Mammary epithelial cell (primary cell): ENCODE measurements at regions not wholly inside any gene's neighbourhood (a gene's known extent, or its start where the extent isn't known, plus 50 kb on each side); places are given as distances from the start of the nearest gene placed in this dataset.

ENCODE experiments used
- EZH2 ChIP-seq: IDR thresholded peaks from 2 replicates; pipeline ENCODE4 v1.6.1; 2012; ENCODE audit warnings: low read length, inconsistent platforms, borderline replicate concordance
- TF ChIP-seq, protein P1 (sequence below), 2 donors: IDR thresholded peaks in 1 of 2; conservative IDR thresholded peaks in 1 of 2; 2 replicates each; pipeline ENCODE4 v1.5.1; 2011 to 2012; ENCODE audit warnings: inconsistent platforms in 2 of 2, low read length in 2 of 2, mild to moderate bottlenecking in 2 of 2, control low read depth in 1 of 2, low read depth in 1 of 2; ENCODE audit not compliant: insufficient read depth in 1 of 2; ENCODE audit errors: extremely low read depth in 1 of 2

DNA sequence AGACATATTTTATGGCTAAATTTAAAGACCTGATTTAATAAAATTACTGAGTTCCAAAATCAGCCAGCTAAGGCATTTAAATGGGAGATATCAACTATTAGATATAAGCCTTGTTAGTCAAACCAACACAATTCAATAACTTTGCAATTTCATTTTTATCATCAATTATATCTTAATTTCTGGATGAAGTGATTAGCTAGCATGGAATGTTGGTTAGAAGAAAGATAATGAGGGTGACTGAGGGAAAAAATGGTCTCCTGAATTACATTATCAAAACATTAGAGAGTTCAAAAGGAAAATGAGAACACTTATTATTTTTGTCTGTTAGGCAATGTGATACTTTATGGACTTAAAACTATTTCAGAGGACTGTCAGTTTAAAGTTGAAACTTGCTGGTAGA is 525.7 kb downstream of the CDH11 start:
- TF ChIP-seq, protein P1, sequence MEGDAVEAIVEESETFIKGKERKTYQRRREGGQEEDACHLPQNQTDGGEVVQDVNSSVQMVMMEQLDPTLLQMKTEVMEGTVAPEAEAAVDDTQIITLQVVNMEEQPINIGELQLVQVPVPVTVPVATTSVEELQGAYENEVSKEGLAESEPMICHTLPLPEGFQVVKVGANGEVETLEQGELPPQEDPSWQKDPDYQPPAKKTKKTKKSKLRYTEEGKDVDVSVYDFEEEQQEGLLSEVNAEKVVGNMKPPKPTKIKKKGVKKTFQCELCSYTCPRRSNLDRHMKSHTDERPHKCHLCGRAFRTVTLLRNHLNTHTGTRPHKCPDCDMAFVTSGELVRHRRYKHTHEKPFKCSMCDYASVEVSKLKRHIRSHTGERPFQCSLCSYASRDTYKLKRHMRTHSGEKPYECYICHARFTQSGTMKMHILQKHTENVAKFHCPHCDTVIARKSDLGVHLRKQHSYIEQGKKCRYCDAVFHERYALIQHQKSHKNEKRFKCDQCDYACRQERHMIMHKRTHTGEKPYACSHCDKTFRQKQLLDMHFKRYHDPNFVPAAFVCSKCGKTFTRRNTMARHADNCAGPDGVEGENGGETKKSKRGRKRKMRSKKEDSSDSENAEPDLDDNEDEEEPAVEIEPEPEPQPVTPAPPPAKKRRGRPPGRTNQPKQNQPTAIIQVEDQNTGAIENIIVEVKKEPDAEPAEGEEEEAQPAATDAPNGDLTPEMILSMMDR (conservative IDR thresholded peaks at IDR 0.05 in 1 of 2, IDR thresholded peaks at IDR 0.05 in 1 of 2; ENCODE audit: extremely low read depth in 1 of 2, insufficient read depth in 1 of 2, low read depth in 1 of 2, low read length in 2 of 2): no peak
- no peak for TF ChIP-seq EZH2
